GM12865 (cell line): ENCODE measurements at regions not wholly inside any gene's neighbourhood (a gene's known extent, or its start where the extent isn't known, plus 50 kb on each side); places are given as distances from the start of the nearest gene placed in this dataset.

Source experiments
- DNase-seq: peaks from one replicate; pipeline ENCODE4 v3.0.0; 2010; ENCODE audit warnings: low read depth
- H3K4me3 ChIP-seq: 2 replicates; pipeline ENCODE4 v1.5.1; 2011; ENCODE audit warnings: mild to moderate bottlenecking, low read depth, low read length, control low read depth
- TF ChIP-seq, protein P1 (sequence below): IDR thresholded peaks from 2 replicates; pipeline ENCODE4 v1.5.1; 2011; ENCODE audit warnings: low read length, control low read depth, low read depth, inconsistent platforms; ENCODE audit not compliant: insufficient read depth; ENCODE audit errors: missing control alignments

DNA sequence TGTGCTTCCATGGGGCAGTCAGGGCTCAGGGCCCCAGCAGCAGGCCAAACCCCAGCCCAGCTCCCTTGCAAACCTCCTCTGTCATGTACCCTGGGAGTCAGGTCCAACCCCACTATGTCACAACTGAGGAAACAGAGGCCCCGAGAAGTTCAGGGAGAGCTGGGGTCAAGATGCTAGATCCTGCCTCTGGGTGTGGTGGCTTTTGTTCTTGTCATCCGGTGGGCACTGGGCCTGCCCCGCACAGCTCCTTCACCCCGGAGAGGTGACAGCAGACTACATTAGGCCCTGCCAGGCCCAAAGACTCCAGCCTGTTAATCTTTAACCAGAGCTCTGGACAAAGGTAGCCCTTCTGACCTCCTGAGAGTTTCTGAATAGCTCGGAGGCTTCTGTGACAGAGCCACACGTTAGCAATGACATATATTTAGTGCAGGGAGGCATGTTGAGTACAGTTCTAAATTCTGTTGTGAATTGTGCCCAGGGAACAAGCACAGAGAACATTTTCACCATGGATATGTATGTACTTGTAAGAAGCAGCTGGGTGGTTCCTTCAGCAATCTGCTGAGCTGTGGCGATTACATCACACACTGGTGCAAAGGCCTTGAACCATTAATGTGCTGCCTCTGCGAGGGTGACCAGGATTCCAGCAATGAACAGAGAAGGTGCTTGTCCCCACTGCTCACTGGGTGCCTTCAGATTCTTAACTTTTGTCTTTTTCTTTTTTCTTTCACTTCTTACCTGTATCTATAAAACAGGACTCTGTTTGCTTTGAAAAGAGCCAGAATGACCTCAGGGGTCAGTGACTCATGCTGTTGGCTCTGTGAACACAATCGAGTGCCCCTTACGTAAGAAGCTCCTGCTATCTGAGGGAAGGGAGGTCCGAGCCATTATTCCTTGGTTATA, 102.8 kb downstream of the RHOU start:
- H3K4me3 ChIP-seq: no peak overlapping the region
- DNase-seq: no peak
- TF ChIP-seq, protein P1, sequence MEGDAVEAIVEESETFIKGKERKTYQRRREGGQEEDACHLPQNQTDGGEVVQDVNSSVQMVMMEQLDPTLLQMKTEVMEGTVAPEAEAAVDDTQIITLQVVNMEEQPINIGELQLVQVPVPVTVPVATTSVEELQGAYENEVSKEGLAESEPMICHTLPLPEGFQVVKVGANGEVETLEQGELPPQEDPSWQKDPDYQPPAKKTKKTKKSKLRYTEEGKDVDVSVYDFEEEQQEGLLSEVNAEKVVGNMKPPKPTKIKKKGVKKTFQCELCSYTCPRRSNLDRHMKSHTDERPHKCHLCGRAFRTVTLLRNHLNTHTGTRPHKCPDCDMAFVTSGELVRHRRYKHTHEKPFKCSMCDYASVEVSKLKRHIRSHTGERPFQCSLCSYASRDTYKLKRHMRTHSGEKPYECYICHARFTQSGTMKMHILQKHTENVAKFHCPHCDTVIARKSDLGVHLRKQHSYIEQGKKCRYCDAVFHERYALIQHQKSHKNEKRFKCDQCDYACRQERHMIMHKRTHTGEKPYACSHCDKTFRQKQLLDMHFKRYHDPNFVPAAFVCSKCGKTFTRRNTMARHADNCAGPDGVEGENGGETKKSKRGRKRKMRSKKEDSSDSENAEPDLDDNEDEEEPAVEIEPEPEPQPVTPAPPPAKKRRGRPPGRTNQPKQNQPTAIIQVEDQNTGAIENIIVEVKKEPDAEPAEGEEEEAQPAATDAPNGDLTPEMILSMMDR: no peak

DNA sequence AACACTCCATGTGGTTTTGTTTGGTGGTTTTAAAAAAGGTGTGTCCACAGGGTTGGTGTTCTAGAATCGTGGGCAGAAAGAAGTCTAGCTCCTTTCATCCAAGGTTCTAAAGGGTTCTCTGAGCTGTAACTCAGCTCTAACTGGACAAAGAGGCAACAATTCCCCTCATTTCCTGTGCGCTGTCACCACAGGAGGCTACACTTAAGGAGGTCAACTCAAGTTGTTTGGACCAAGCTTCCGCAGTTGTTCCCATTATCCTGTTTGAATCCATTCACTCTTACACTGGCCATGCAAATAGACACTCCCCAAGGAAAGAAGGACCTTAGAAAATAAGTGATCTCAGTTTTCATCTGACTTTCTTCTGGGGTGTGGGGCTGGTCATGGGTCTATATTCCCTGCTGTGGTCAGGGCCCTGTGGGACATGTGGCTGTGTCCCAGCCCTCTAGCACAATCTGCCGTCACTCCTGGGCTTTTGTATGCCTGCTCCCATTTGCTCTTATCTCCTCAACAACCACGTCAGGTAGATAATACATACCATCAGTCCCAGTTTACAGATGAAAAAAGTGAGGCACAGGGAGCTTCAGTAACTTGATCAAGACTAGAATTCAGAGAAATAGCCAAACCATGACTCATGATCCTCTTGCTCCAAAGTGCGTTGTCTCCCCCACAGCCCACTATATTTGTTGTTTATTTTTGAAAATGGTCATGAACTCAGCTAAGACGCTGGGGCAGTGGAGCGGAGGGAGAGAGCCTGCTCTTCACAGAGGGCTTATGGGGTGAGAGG, 103.6 kb downstream of the RHOU start:
- no peak overlapping the region for H3K4me3 ChIP-seq
- TF ChIP-seq, protein P1: no peak
- DNase-seq: no peak

DNA sequence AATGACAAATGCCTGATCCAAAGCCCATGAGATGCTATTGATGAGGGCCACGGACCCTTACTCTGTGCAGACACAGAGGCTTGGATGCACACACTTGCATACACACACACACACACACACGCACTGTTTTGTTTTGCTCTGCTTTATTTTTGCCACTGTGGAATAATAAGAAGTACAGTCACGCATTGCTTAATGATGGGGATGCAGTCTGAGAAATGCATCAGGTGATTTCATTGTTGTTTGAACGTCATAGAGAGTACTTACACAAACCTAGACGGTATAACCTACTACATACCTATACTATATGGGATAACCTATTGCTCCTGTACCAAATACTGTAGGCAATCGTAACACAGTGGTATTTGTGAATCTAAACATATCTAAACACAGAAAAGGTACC, 104.4 kb downstream of the RHOU start:
- no peak for DNase-seq
- TF ChIP-seq, protein P1: no peak

DNA sequence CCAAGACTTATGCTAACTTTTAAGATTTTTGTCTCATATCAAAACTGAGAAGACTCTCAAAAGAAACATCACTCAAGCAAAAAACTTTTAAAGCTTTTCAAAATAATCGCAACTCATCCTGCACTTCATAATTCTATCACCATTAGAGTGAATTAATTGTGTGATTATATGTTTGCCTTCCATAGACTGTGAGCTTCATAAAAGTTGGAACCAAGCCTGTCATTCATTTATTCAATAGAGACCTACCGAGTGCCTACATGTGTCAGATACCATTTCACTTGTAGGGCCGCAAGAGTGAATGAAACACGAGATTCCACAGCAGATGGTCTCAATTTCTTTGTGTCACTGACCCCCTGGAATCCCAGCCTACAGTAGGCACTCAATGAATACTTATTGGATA, 106.4 kb downstream of the RHOU start:
- no peak for DNase-seq
- TF ChIP-seq, protein P1: no peak
- no peak overlapping the region for H3K4me3 ChIP-seq

More for the DNA sequence above, 104.4 kb downstream of the RHOU start:
- H3K4me3 ChIP-seq: no peak overlapping the region

DNA sequence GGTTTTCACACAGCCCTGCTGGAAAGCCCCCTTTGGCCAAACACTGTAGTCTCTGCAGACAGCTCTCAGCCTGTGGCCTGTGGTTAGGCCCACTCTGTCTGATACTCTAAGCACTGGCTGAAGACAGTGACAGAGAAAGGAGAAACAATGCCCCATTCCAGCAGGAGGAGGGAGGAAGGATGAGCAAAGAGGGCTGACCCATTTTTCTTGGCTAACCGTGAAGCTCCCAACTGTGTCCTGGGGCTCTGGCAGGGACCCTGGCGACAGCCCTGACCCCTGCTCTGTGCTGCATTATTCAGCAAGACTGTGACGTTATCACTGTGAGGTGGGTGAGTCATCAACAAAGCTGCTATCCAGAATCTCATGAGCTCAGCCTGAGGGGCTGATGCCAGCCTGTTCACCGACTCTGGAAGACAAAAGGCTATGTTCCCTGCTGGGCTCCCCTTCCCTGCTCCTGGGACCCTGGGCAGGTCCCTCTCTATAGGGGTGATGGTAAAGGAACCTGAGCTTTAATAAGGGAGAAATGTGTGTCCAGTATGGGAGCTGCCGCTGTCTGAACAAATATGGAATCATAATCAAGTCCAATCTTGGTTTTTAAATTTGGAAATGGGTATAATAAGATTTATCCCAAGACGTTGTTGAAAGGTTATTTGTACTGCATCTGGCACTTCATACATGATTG, 107.0 kb downstream of the RHOU start:
- DNase-seq: no peak
- TF ChIP-seq, protein P1: no peak
- H3K4me3 ChIP-seq: no peak overlapping the region

DNA sequence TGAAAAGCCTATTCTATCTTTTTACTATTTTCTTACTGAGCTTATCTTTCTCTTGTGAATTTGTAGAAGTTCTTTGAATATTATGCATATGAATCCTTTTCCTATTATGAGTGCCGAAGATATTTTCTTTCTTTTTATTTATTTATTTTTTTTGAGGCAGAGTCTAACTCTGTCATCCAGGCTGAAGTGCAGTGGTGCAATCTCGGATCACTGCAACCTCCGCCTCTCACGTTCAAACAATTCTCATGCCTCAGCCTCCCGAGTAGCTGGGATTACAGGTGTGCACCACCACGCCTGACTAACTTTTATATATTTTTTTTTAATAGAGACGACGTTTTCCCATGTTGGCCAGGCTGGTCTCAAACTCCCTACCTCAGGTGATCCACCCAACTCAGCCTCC, 109.8 kb downstream of the RHOU start:
- TF ChIP-seq, protein P1: no peak
- no peak overlapping the region for H3K4me3 ChIP-seq

More for the DNA sequence above, 109.8 kb downstream of the RHOU start:
- no peak for DNase-seq
